GM21529 (cell line): ENCODE measurements at regions not wholly inside any gene's neighbourhood (a gene's known extent, or its start where the extent isn't known, plus 50 kb on each side); places are given as distances from the start of the nearest gene placed in this dataset.
A peak's percentile ranks its signal among the peaks of the same experiment; 100 is the strongest.
"Not testable (repeated sequence)": the region's sequence is repeated elsewhere in the genome, so short reads cannot be mapped to it uniquely, and the experiment has no call there.

Experiments
- ATAC-seq: cut with Tn5 transposase; IDR thresholded peaks from one replicate; pipeline ENCODE4 v1.9.1; 2021; ENCODE audit not compliant: unreplicated experiment

DNA sequence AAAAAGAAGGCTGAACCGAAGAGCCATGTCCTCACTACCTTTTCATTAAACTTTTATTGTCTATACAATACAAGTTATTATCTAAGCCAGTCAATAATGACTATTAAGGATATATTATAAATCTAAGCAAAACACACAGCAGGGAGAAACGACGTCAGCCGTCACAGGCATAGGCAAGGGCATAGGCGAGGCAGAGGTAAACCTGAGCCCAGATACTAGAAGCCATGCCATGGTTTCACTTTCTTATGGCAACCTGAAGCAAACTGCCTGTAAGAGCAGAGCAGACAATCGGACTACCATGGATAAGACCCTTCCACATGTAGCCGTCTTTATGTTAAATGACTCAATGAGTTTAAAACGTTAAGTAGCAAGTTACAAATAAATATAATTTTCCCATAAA, 238.5 kb upstream of the ZNF521 start:
- ATAC-seq, result no peak

DNA sequence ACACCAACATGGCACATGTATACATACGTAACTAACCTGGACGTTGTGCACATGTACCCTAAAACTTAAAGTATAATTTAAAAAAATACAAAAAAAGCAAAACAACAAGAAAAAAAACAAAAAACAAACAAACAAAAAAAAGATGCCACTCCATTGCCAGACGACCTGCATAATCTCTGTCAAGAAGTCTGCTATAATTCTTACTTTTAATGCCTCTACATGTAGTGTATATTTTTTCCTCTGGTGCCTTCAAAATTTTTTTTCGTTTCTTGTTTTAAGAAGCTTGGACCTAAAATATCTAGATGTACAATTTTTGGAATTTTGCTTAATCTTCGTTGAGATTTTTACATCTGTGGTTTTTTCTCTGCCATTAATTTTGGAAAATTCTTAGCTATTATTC, 235.6 kb upstream of the ZNF521 start:
- no peak for ATAC-seq

DNA sequence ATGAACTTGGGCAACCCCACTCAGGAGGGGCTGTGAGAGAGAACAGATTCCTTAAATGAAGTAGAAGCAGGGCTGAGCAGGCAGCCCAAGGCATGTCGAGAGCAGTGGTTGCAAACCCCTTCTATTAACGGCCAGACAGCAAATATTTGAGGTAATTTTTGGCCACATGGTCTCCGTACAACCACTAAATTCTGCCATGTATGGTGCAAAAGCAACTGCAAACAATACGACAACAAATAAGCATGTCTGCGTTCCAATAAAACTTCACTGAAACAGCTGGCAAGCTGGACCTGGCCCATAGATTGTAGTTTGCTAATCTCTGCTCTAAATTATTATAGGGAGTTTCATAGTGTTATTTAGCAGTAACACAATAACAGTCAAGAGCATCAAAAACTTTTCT, 217.0 kb upstream of the ZNF521 start:
- ATAC-seq, result no peak

DNA sequence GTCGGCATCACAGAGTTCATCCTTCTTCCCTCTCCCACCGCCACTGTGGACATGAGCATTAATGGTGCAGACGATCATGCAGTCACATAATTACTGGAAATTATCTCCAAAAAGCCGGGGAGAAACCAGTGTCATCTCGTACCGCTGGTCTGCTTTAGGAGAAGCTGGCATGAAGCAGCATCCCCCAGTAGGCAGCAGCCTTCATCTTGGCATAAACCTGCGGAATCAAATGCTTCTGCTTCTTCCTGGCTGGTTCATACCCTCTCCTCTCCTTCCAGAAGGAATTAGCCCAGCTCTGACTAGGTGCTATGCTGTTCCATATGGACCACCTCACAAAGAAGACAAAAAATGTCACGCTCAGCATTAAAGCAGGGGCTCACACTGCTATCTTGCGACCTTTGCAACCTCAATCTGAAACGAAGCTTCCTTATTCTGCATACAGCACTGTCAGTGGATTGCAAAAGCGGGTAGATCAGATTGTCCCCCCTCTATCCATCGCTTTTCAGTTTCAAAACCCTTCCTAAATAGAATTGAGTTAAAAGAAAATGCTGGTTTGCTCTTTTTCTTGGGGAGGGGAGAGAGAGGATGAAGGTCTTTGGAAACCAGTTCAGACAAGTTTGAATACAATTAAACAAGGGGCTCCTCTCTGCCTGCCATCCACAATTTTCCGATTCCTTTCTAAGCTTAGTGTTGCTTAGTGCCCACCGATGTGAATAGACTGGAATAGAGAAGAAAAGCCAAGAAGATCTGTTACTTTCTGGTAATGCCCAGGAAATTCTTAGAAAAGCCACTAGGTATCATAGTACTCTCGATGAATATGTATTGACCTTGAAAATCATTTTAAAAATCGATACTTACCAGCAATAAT, 212.1 kb upstream of the ZNF521 start:
- no peak for ATAC-seq

DNA sequence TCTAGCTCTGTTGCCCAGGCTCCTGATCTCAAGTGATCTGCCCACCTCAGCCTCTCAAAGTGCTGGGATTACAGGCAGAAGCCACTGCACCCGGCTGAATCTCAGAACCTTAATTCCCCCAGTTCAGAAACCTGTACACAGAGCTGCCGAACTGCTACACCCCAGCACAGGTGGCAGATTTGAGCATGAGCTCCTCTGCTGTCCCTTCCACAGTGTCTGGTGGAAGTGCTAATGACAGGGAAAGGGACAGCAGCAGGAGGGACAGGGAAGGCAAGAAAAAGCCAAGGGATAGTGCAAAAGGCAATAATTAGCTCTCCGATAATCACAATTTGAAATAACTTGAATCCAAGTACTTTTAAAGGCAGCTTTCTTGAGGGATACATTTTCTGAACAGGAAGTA, 211.4 kb upstream of the ZNF521 start:
- ATAC-seq, result no peak

DNA sequence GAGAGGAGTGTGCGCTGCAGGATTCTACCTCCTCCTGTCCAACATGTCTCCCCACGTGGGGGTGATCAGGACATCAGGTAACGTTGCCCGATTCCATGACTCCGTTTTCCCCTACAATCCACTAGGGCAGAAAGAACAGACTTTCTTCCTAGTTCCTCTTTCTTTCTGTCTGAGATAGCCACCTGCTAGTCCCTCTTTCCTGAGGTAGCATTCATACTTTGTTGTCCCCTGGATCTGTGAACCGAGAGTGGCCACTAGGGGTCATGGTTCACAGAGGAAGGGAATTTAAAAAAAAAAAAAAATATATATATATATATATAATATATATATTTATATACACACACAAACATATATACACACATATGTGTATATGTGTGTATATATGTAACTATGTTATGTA, 210.0 kb upstream of the ZNF521 start:
- no peak for ATAC-seq

DNA sequence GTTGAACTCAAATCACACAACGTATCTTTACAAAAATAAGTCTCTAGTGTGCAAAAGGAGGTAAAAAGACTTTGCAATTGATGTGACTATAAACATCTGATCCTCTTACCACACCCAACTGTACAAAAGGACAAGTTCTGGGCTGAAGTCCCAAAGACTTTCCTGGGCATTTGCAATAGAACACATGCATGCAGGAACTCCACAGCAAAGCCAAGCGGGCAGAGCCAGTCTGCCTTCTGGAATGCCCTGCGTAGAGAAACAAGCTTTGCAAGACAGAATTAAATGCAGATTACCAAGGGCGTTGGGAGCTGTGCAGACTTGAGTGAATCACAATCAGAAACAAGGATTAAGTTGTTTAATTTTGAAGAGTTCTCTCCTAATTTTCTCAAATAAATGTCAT, 208.4 kb upstream of the ZNF521 start:
- ATAC-seq, result no peak

DNA sequence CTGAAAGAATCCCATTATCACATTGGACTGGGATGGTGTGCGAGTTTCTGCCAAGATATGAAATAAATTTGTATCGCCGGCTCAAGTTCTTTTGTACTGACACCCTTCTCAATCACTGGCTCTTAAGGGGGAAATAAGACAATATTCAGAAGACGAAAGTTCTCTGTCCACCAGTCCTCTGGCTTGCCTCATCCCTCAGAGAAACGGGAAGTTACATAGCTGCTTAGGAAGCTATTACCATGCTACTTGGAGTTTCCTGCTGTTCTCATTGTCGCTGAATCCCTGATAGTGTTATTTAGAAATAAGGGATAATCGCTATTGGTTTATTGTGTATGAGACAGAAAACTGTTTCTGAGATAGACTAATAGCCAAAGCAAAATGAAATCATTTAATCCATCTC, 205.0 kb upstream of the ZNF521 start:
- ATAC-seq, result no peak

DNA sequence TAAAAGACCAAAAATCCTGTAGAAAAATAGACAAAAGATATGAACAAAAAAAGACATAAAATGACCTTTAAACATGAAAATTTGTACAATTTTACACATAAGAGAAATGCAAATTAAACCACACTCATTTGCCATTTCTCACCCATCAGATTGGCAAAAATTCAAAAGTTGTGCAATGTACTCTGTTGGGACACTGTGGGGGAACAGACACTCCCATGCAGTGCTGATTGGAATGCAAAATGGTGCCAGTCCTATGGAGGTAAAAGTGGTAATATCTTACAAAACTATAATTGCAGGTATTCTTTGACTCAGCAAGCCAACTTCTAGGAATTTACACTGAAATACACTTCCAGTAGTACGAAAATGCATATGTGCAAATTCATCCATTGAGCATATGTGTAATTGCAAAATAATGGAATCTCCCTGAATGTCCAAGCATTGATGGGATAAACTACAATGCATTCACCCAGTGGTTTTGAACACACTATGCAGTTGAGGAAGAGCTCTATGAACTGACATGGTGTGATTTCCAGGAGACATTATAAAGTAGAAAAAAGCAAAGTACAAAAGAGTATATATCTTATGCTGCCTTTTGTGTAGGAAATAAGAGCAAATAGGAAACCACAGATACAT, 201.8 kb upstream of the ZNF521 start:
- no peak for ATAC-seq

DNA sequence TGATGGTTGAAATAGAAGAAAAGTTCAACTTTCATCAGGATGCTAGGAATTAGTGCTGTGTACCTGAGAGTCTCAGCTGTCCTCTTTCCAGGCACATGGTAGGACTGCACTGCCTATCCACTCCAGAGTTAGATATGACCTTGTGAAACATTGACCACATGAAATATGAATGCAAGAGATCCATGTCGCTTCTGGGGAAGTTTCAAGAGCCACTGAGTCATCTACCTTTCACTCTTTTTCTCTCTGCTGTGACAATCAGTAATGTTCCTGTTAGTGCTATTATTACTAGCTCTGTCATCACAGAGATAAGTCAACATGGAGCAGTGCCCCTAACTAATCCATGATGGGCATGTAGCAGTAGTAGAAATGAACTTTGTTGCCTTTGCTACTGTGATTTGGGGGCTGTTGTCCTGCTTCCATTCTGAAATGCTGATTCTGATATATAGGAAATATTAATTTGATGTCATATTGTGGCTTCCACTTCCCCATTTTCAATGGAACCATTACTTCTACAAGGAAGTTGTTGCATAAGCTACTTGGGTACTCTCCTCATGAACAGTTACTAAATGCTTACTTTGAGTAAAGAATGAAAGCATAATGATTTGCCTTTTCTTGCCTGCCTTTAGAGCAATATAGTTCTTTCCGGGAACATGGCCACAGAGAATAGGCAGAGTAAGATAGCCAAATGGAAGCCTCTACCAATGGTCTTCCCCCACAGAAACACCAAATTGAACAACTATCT, 192.8 kb upstream of the ZNF521 start:
- ATAC-seq, result no peak

DNA sequence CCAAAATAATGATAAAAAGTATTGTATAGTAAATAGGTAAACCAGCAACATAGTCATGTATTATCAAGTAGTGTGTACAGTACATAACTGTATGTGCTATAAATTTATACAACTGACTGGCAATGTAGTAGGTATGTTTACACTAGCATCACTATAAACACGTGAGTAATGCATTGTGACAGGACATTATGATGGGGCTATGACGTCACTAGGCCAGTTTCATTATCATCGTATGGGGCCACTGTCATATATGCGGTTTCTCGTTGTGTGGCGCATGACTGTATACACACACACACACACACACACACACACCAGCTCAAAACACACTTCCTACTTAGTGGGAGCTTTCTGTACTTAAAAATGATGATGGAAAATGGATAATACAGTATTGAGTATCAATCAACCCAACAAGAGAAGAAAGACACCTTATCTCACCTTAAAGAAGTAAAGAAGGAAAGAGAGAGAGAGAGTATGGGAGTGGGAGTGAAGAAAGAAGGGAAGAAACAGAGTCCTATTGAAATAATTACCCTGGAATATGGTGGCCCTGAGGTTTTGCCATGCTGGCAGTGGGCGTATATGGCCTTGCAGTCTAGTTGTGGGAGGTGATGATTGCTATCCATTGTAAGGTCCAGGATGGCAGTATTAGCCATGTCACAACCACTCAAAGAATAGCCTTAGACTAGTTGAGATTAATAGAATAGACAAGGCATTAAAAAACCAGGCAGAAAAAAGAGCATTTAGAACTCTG, 186.4 kb upstream of the ZNF521 start:
- ATAC-seq, result no peak

DNA sequence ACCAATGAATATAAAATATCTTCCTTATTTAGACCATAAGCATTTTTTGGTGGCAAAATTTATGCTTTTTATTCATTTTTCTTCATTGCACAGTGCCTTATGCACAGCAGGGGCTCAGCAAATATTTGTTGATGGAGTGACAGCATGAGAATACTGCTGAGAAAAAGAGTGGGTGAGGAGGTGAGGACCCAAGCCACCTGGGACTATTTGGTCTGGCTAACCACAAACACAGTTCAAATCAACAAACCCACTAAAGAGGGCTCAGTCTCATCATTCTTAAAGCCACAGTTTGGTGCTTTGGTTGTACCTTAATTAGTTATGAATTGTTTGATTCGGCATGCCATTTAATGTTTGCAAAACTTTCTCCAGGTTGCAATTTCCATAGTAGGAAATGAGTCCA, 183.5 kb upstream of the ZNF521 start:
- ATAC-seq, result no peak

DNA sequence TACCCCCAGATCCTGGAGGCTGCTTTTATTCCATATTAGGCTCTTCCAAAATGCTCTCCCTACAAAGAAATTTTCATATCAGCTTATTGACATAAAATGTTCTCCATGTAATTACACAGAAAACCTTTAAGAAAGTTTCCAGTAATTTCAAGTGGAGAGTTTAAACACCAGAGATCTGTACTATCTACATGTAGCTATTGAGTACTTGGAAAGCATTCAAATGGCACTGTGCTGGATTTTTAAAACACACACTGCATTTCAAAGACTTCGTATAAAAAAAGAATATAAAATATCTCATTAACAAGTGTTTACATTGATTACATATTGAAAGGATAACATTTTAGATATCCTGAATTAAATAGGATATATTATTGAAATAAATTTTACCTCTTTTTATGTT, 182.4 kb upstream of the ZNF521 start:
- ATAC-seq, result no peak

DNA sequence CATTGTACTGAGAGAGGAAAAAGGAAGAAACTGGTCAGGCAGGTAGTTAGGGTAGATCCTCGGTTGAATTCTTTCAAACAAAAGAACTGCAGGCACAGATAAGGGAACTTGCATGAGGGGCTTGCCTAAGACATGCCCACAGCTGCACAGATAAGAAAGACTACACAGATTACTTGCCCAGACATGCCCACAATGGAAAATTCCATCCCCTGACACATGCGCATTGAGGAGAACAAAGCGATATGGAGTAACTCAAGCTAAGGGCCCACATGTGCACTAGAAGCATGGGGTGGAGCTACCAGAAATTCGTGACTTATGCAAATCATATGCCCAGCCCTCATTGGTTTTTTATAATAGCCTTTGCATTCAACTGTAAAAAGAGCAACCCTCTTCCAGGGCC, 181.3 kb upstream of the ZNF521 start:
- no peak for ATAC-seq

DNA sequence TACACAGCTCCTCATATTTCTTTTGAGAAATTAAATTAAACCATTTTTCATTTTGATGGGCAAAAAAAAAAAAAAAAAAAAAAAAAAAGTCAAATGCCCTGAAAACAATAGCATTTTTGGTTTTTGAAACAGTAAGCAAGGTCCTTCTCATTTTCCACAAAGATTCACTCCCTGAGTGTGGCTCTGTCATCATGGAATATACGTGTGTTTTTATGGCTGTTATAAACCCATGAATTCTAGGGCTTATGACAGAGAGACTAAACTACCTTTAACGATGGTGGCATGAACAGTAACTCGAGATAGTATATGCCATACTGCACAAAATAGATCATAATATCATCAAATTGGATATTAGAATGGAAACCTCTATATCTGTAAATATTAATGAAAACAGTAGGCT, 179.2 kb upstream of the ZNF521 start:
- ATAC-seq, result no peak

DNA sequence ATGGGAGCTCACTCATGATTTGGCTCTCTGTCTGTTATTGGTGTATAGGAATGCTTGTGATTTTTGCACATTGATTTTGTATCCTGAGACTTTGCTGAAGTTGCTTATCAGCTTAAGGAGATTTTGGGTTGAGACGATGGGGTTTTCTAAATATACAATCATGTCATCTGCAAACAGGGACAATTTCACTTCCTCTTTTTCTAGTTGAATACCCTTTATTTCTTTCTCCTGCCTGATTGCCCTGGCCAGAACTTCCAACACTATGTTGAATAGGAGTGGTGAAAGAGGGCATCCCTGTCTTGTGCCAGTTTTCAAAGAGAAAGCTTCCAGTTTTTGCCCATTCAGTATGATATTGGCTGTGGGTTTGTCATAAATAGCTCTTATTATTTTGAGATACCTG, 173.8 kb upstream of the ZNF521 start:
- ATAC-seq, result not testable (repeated sequence)

DNA sequence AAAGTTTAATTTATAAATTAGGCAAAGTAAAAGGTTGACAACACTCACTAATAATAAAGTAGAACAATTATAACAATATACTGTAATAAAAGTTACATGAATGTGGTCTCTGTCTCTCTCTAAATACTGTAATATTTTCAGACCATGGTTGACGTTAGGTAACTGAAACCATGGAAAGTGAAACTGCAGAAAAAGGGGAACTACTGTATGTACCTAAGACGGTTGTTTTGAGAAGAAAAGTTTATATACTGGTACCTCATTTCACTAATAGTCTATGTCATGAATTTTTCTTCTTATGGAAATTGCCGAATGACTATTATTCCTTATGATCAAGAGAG, 166.7 kb upstream of the ZNF521 start:
- peak; percentile 96 for ATAC-seq

DNA sequence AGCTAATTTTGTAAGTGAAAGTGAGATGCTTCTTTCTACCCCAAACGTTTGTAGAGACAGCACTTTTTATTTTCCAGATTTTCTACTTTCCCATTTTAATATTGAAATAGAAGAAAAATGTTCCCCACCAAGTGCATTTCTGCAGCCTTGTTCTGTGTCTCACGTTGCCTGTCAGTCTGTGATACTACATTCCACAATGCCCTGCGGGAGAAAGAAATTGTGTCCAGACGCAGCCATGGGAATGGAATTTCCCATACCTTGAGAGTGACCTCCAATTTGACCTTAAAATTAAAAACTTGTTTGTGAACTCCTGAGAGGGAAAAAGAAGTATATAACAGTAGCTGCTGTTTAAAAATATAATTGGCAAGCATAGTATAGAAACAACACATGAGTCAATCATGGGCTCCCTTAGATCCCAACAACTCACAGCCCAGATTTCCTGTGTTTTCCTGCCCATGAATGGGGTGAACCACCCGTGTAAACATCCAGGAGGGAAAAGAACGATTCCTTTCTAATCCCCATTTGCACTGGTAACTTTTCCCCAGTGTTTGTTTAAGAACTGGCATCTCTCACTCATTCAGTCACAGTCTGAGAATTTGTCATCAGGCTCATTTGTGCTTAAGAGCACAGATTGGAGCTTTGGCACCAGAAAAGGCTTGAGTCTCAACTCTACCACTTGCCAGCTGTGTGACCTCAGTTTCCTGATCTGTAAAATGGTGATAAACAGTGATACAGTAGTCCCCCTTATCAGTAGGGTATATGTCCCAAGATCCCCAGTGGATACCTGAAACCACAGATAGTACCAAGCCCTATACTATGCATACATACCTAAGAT, 166.1 kb upstream of the ZNF521 start:
- peak; percentile 22 for ATAC-seq

DNA sequence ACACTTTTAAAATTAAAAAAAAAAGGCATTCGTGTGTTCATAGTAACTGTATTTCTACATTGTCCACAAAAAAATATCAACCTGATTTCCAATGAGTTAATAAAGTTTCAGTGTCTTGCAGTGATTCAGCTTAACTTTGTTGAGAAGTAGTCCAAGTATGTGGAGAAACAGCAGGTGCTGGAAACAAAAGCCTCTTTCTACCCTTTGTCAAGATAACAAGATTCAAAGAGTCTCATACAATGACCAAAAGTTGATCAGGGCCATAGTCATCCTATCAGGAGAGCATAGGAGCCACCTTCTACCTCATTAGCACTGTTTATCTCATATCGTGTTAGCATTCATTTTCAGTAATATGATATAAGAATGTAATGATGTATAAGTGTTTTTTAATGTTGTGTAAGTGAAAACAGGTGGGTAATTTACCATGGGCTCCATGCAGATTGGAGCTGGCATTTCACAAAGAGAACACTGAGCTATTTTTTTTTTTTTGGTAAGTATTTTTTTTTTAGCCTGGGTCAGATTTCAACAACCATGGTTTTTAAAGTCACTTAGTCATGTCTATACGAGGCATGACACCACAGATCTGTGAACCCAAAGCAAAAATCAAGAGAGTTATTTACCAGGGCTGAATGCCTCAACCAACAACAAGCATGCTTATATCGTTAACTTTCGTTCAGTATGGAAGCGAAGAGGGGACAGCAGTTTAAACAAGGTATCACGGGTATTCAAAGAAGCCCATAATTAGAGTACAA, 165.0 kb upstream of the ZNF521 start:
- ATAC-seq, result no peak

DNA sequence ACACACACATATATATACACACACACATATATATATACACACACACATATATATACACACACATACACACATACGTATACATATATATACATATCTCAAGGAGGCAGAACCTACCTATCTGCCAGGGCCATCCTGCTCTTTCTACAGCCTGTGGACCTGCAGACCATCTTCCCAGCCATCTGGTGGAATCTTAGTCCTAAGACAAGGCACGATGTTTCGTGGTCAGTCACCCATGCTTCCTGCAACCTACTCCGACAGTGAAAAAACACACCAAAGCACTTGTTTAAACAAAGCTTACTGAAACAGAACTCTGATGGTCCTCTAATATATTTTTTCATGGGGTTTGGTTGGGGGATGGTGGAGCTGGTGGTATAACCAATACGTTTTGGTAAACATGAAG, 164.2 kb upstream of the ZNF521 start:
- no peak for ATAC-seq
